Kidney capillary endothelial cell (primary cell): ENCODE measurements at regions not wholly inside any gene's neighbourhood (a gene's known extent, or its start where the extent isn't known, plus 50 kb on each side); places are given as distances from the start of the nearest gene placed in this dataset.

Source experiments
- DNase-seq: peaks from one replicate; pipeline ENCODE4 v3.0.0-alpha.2; 2018; ENCODE audit warnings: low spot score

DNA sequence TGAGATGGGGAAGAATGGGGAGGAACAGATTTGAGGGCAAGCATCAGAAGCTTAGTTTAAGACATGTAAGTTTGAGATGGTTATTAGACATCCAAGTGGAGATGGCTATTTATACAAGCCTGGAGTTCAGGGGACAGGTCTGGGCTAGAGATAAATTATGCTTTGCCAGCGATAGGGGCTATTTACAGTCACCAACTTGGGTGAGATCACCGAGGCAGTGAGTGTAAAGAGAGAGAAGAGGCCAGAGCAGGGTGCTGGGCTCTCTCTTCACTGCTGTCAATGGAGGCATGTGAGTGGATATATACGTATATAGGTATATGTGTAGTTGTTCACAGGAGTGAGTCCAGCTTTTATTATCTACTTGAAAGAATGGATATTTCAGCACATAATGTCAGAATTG, 81.0 kb downstream of the QPCT start:
- no peak for DNase-seq

GRCh38 chr2:37427241-37427640, 82.8 kb downstream of the QPCT start:
- no peak for DNase-seq

DNA sequence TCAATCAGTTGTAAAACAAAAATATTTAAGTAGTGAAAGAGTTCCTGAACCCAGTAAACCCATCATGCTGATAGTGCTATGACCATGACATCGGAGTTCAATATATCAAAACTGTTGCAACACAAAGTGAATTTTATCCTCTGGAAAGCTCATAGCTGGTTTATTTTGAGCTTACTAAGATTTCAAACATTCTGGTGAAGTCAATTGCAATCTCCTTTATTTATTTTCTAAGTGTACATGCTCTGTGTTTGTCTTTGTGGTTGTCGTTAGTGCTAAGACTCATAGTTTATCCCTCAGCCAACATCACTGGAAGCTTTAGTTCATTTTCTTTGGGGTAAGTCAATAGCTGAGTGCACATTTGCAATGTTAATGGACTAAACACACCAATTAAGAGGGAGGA, 91.9 kb downstream of the QPCT start:
- DNase-seq = no peak

GRCh38 chr2:37439131-37439642, 94.8 kb downstream of the QPCT start:
- no peak for DNase-seq

GRCh38 chr2:37441055-37441454, 96.6 kb downstream of the QPCT start:
- DNase-seq = no peak

DNA sequence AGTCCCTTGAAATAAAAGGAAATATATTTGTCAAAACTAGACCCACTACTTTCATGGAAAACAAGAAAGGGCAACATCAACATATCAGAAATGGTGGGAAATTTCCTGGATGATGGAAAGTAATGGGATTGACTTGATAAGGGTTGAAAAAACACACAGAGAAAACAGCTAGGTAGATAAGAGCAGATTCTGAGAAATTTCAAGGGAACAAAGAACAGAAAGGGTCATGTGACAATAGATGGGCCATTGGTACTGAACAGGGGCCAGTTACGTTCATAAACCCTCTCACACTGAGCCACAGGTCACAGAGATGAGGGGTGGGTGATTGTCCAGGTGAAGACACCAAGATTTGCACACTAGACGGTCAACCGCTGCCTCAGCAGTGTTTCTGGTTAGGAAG, 98.7 kb downstream of the QPCT start:
- no peak for DNase-seq

- DNase-seq = no peak
These were observed 103.0 kb downstream of the QPCT start for GRCh38 chr2:37447446-37447845.

DNA sequence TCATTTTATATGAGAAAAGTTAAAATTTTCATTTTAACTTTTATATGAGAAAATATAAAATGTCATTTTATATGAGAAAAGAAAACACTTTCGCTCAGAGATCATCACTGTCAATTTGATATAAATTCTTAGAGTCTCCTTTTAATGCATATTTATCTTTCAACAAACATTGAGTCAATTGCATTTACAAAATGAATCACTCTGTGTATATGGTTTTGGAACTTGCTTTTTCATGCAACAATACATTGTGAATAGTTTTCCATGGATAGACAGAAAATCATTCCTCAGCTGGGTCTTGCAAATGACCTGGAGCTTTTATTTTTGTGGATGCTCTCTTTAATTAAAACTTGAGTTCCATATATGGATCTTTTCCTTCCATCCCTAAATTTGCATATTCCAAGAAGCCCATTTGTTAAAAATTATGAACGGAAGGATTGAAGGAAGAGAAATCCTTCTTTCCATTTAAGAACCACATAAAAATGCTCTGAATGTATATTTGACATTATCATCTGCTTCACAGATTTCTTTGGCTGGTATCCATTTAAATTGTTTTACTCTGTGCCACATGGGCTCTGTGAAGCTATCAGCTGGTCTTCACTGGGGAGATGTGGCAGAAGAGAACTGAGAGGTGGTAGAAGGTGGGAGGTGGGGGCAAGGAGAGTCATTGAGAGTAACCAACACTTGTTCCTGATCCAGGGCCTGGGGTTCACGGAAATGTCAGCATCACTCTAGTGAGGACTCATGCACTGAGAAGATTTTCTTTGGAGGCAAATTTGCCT, 104.1 kb downstream of the QPCT start:
- no peak for DNase-seq

GRCh38 chr2:37449761-37450296, 105.4 kb downstream of the QPCT start:
- no peak for DNase-seq

DNA sequence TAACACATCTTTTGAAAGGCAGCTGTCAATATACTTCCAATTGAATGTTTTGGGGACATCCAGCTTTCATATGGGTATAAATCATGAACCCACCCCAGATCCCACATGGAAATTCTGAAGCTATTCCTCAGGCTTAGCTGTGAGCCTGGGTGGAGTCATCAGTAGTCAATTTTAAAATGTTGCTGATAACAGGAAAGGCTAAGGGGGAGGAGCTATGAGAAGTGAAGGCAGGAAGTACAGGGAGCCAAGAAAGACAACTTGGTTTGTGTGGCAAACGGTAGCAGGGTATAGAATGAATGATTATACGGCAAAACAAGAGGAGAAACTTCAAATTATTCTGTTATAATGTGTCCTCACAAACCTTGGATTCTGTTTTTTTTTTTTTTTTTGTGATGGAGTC, 108.6 kb downstream of the QPCT start:
- DNase-seq = peak; percentile 26

GRCh38 chr2:37454851-37455762, 110.7 kb downstream of the QPCT start:
- peak; percentile 98 for DNase-seq

- DNase-seq = no peak
These were observed 112.0 kb downstream of the QPCT start for GRCh38 chr2:37456479-37456878.

- DNase-seq = no peak
These were observed 113.0 kb downstream of the QPCT start for GRCh38 chr2:37457401-37457901.

DNA sequence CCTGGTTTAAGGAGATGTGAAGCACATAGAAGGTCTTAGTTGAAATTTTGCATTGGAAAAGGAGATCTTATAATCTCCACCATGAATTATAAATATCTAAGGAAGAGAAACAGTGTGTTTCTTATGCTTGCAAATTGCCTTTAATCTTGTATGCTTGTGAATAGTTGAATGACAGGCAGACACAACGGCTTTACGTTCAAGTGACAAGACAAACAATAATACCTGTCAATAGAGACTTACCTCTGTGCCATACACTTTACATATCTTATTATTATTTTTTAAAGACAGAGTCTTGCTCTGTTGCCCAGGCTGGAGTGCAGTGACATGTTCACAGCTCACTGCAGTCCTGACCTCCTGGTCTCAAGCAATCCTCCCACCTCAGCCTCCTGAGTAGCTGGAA, 113.7 kb downstream of the QPCT start:
- no peak for DNase-seq

DNA sequence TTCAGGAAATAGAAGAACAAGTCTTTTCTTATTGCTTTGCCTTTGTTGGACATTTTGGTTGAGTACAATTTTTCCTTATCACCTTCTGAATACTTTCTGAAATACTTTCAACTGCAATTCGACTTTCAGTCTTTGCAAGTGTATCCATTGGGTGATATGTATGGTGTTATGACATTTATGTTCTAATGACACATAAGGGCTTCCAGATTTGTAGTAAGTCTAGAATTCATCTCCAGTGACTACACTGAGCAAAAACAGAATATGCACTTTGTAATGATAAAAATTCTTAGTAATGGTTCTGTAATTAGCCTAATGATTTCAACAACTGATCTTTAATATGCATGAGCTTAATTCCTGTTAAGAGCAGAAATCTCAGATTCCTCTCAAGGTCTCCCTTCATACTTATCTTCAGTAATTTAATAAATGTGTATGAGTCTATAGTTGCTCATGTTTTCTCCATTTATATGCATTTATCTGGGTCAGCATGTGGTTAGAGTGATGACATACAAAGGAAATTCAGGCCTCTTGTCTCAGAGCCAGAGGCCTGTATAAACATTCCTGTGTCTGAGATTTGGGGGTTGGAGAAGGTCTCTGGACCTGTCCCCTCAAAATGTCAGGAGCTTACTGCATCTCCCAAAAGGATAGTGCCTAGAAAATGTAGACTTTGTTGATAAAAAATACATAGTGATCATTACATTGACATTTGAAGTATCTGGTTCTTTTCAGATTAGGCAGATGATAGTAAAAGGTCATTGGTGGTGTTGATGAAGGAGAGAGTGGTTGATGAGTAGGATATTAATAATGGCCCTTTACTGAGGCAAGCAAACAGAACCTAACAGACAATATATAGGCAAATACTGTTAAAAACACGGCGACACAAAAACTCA, 114.9 kb downstream of the QPCT start:
- no peak for DNase-seq

DNA sequence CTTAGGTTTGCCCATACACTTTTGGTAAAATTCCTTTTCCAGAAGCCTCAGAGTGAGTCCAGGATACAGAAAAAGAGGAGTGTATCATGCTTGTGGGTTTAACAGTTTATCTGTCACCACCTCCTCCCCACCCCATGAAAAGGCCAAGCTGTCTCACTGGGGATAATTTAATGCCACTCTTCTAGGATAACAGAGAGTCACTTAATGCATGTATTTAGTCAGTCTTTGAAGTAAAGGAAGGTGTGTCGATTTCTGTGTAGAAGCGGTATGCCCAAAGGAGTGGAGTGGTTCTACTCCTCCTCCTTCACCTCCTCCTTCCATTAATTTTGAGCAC, 116.4 kb downstream of the QPCT start:
- no peak for DNase-seq

- no peak for DNase-seq
These were observed 119.6 kb downstream of the QPCT start for GRCh38 chr2:37464067-37464466.

GRCh38 chr2:37466533-37467222, 122.2 kb downstream of the QPCT start:
- DNase-seq = no peak

GRCh38 chr2:37468170-37468569, 123.7 kb downstream of the QPCT start:
- no peak for DNase-seq

DNA sequence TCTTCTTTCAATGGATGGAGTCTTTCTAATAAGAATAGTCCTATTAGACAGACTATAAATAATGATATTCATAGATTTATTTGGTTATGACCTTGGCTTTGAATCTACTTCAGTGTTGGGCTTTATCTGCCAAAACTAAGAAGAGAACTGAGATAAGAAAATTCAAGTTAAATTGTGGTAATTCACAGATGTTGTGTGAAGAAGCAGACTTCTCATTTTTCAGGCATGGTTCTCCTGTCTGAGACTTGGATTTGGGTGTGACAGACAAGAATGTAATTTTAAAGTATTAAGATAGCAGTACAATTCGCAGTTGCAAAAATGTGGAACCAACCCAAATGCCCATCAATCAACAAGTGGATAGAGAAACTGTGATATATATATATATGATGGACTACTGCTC, 124.7 kb downstream of the QPCT start:
- DNase-seq = no peak

- no peak for DNase-seq
These were observed 126.7 kb downstream of the QPCT start for GRCh38 chr2:37471104-37471503.
